Lower leg skin (tissue), 4 donors: ENCODE measurements at regions not wholly inside any gene's neighbourhood (a gene's known extent, or its start where the extent isn't known, plus 50 kb on each side); places are given as distances from the start of the nearest gene placed in this dataset.
"Not testable (repeated sequence)": the region's sequence is repeated elsewhere in the genome, so short reads cannot be mapped to it uniquely, and the experiment has no call there.

ENCODE experiments used
- DNase-seq, 2 donors: peaks; one replicate each; pipeline ENCODE4 v3.0.0-alpha.2; 2019; ENCODE audit warnings: low spot score in 2 of 2
- H3K4me3 ChIP-seq: fragments of 200-600 bp; sonication (generic); 2 replicates; pipeline ENCODE4 v1.5.1; 2017; ENCODE audit warnings: mild to moderate bottlenecking, low read depth; ENCODE audit not compliant: poor library complexity, severe bottlenecking
- CTCF ChIP-seq, 3 donors: fragments of 450-650 bp; IDR thresholded peaks; one replicate each; pipeline ENCODE4 v1.5.1; 2016; ENCODE audit warnings: antibody characterized with exemption in 3 of 3, mild to moderate bottlenecking in 3 of 3, moderate library complexity in 2 of 3
- POLR2A ChIP-seq, 2 donors: fragments of 450-650 bp; IDR thresholded peaks; one replicate each; pipeline ENCODE4 v1.6.1; 2016 to 2017; ENCODE audit warnings: antibody characterized with exemption in 2 of 2, mild to moderate bottlenecking in 1 of 2, moderate library complexity in 1 of 2
- WGBS, 2 donors: methylation state at CpG; one replicate each; pipeline ENCODE4 v1.1.5; 2018; 5-methylcytosine and 5-hydroxymethylcytosine counted together
- intact Hi-C: fragments of 100-400 bp; cut with DNase I; formaldehyde crosslinking; loops from one replicate; pipeline ENCODE4 v1.15.0; 2023; ENCODE audit warnings: low total_unique reads

GRCh38 chr4:107366016-107366735 lies 330.1 kb upstream of the DKK2 start:
- 62 to 65% methylated on average over 5 of the region's 5 CpGs for WGBS, 2 donors
- TF ChIP-seq POLR2A (IDR thresholded peaks at IDR 0.05) (no peak), CTCF (IDR thresholded peaks at IDR 0.05) (no peak)
- H3K4me3 ChIP-seq, result no peak overlapping the region
- DNase-seq, result no peak
- intact Hi-C loops, result no loop called here

GRCh38 chr4:107363125-107363524 lies 327.0 kb upstream of the DKK2 start:
- no peak for TF ChIP-seq CTCF (IDR thresholded peaks at IDR 0.05)
- no peak for TF ChIP-seq POLR2A (IDR thresholded peaks at IDR 0.05)
- no peak for DNase-seq
- intact Hi-C loops, result no loop called here
- 25 to 53% methylated on average over 2 of the region's 2 CpGs for WGBS, 2 donors
- H3K4me3 ChIP-seq, result no peak overlapping the region

- intact Hi-C loops, result no loop called here
- H3K4me3 ChIP-seq, result no peak overlapping the region
- TF ChIP-seq POLR2A (IDR thresholded peaks at IDR 0.05) (no peak), CTCF (IDR thresholded peaks at IDR 0.05) (no peak)
- DNase-seq, result no peak
- WGBS, 2 donors, result 87 to 88% methylated on average over 1 of the region's 1 CpG
Measured at GRCh38 chr4:107359208-107359607, 323.1 kb upstream of the DKK2 start.

- intact Hi-C loops, H3K4me3 ChIP-seq, DNase-seq: not testable (repeated sequence)
- 64 to 72% methylated on average over 11 of the region's 11 CpGs for WGBS, 2 donors
Measured at GRCh38 chr4:107354304-107354703, 318.2 kb upstream of the DKK2 start.

GRCh38 chr4:107351196-107351595 lies 315.1 kb upstream of the DKK2 start:
- TF ChIP-seq POLR2A (IDR thresholded peaks at IDR 0.05) (no peak), CTCF (IDR thresholded peaks at IDR 0.05) (no peak)
- H3K4me3 ChIP-seq, result no peak overlapping the region
- intact Hi-C loops, result no loop called here
- DNase-seq, result no peak

GRCh38 chr4:107349732-107350131 lies 313.6 kb upstream of the DKK2 start:
- no peak for DNase-seq
- no peak overlapping the region for H3K4me3 ChIP-seq
- no peak for TF ChIP-seq POLR2A (IDR thresholded peaks at IDR 0.05)
- no peak for TF ChIP-seq CTCF (IDR thresholded peaks at IDR 0.05)
- intact Hi-C loops, result no loop called here
